Activated T-cell treated with anti-CD3 and anti-CD28 coated beads, Interleukin-2, amount 50 U/mL, for 1 hour (primary cell): ENCODE measurements at regions not wholly inside any gene's neighbourhood (a gene's known extent, or its start where the extent isn't known, plus 50 kb on each side); places are given as distances from the start of the nearest gene placed in this dataset.
"Not testable (repeated sequence)": the region's sequence is repeated elsewhere in the genome, so short reads cannot be mapped to it uniquely, and the experiment has no call there.

Experiments
- DNase-seq: peaks from one replicate; pipeline ENCODE4 v3.0.0-alpha.2; 2020

DNA sequence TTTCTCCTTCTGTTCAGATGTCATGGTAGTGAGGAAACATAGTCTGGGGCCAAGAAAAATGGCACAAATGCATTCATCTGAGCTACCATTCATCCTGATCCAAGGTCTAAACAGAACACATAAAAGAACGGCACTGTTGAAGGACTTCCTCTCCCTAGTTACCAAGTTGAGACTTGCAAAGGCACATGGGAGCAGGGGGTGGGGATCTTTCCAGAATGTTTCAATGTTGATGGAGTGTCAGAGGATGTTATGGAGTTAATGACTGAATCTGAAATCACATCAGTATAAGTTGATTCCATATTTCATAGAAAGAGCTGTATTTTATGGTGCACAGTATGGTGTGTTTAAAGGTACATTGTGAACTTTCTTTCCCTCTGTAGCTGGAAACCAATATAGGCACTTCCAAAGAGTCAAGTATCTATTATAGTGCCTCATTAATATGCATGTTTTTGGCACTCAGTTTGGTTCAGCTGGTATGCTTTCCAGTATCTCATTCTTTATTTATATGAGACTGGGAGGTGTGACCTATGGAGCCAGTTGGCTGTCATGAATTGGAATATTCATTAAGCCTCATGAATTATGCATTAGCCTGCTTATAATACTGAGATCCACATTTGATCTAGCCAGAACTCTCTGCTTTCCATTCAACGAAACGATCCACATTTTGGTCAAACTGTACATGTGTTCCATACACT, 603.0 kb downstream of the NR2F1-AS1 start:
- no peak for DNase-seq

DNA sequence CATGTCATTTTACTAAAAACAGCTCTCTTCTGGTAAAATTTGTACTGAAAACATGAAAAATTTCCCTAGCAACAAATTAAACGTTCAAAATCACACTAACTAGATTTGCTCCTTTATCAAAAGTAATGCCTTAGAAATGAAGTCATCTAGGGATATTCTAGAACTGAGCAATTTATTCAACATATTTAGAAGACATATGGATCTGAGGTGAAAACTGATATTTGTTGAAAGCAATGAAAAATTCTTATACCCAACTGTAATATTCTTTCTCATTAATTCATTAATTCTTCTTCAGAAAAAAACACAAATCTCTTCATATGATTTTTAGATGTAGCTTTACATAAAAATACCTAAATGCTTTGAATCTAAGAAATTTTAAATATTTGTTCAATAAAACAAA, 604.9 kb downstream of the NR2F1-AS1 start:
- no peak for DNase-seq

DNA sequence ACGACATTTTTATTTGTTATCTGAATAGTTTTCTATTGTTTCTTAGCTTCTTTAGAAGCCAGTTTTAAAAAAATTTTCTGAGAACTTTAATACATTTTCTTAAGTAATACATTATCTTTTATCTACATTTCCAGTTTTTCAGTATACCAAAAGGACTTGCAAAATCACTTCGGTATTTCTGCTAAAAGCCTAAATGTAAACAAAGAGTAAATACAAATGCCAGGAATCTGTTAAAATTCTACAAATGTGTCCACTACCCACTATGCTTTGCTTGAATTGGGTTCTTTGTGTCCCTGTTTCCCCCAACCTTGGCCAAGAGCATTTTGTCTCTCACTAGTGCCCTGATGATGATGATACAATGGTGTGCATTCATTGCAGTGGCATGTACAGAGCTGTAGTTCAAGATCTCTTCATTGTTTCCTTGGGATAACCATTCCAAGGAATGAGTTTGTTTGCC, 611.2 kb downstream of the NR2F1-AS1 start:
- DNase-seq: no peak

DNA sequence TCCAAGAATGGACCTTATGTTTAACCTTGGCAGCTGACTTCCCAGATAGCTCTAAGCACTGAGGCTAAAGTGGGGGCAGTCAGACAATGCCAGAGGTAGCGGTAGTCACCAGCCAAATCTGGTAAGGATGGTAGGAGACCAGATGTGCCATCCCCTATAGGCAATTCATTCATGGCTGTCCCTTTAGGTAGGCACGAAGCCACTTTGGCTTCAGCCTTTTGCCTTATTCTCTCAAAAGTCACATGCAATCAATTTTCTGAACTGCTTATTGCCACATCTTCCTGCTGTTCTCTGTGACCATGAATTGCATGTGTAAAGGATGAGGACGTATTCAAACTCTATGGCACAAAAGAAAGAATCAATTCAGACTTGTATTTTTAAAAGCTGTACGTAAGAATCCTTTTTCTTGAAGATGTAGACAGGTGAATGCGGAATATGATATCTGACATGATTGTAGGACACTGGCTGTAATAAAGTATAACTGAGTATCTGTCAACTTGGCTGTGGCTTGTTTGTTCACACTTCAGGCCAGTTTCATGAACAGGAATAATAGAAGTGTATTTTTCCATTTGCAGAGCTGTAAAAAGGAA, 611.7 kb downstream of the NR2F1-AS1 start:
- no peak for DNase-seq

DNA sequence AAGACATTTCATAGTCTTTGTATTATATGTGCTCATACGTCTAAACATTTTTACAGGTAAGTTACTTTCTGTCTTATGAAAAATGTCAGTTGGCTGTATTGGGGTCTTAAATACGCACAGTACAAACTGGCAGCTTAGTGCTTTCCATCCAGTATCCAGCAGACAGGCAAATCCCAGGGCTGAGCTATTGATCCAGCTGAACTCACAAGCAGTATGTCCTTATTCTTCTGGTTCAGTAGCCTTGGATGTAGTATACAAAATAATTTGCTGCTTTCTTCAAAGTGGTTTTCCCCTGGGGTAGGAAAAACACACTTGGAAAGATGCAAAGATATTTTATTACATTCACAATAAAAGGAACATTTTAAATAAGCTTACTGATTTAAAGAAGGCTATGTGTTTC, 617.2 kb downstream of the NR2F1-AS1 start:
- DNase-seq: no peak

DNA sequence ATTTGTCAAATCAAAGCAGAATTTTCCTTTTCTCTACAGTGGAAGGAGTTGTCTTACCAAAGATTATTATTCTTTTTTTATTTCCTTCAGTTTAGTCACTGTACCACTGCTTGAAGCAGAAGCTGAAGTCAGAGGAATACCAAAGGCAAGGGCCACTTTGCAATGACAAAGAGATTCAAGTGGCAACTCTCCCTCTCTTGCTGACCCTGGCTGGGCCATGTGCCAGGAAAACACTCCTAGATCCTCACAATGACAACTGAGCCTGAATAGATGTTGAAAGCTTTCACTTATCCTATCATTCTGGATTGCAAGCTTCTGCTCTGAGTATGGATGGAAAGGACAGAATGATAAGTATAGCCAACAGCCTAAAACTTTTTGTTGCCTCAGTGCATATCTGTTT, 618.3 kb downstream of the NR2F1-AS1 start:
- DNase-seq: no peak

DNA sequence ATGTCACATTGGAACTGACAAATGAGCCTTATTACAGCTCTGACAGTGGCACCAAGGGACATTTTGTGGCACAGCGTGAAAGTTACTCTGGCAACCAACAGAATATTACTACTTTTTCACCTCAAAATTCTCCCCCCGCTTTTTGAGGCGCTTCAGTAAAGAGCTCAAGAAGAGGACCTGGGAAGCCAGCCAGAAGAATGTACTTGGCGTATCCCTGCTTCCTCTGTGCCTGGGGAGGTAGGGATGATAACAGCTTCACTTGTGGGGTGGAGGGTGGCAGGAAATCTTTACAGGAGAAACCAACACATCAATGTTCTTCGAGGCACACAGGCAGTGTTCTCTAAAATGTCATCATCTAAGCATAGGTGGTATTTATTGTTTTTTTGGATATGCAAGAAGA, 624.1 kb downstream of the NR2F1-AS1 start:
- DNase-seq: no peak

DNA sequence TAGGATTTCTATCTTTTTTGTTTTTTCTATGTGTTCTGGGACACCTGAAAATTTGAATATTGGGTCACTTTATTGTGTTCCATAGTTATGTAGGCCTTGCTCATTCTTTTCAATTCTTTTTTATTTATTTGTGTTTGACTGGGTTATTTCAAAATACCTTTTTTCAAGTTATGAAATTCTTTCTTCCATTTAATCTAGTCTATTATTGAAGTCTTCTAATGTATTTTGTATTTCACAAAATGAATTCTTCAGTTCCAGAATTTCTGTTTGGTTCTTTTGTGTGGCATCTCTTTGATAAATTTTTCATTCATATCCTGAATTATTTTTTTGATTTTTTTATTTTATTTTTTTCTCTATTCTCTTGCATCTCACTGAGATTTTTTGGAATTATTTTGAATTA, 628.8 kb downstream of the NR2F1-AS1 start:
- no peak for DNase-seq

DNA sequence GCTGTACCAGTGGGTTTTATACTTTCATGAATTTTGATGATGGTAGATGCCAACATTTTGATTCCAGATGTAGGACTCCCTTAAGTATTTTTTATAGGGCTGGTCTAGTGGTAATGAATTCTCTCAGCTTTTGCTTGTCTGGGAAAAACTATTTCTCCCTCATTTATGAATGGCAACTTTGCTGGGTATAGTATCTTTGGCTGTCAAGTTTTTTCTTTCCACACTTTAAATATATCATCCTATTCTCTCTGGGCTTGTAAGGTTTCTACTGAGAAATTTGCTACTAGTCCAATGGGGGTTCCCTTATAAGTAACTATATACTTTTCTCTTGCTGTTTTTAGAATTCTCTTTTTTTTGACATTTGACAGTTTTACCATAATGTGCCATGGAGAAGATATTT, 629.3 kb downstream of the NR2F1-AS1 start:
- DNase-seq: no peak

DNA sequence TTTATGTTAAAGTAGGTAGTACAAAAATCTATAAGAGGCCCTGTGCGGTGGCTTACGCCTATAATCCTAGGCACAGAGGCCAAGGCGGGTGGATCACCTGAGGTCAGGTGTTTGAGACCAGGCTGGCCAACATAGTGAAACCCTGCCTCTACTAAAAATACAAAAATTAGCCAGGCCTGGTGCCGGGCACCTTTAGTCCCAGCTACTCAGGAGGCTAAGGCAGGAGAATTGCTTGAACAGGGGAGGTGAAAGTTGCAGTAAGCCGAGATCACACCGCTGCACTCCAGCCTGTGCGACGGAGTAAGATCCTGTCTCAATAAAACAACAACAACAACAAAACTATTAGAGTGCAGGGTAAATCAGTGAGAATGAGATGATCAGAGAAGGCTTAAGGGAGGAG, 634.5 kb downstream of the NR2F1-AS1 start:
- no peak for DNase-seq

DNA sequence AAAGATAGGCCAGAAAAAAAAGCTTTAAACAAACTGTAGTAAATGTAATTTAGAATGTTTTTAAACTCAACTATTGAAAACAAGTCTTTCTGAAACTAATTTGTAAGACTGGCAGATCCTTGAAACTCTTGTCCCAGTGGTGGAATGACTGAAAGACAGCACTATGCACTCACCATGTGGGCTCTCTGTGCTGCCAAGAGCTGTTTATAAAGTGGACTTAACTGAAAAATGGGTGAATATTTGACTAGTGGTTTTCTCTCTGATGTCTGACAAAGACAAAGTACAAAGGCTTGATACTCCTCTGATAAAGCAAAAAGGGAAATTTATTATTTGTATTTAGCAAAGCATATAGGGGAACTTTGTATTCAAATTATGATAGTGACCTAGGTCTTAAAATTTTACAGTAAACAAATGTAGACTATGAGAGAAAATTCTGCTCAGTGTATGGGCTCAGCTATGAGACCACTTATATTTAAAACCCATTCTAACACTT, 635.4 kb downstream of the NR2F1-AS1 start:
- DNase-seq: no peak

DNA sequence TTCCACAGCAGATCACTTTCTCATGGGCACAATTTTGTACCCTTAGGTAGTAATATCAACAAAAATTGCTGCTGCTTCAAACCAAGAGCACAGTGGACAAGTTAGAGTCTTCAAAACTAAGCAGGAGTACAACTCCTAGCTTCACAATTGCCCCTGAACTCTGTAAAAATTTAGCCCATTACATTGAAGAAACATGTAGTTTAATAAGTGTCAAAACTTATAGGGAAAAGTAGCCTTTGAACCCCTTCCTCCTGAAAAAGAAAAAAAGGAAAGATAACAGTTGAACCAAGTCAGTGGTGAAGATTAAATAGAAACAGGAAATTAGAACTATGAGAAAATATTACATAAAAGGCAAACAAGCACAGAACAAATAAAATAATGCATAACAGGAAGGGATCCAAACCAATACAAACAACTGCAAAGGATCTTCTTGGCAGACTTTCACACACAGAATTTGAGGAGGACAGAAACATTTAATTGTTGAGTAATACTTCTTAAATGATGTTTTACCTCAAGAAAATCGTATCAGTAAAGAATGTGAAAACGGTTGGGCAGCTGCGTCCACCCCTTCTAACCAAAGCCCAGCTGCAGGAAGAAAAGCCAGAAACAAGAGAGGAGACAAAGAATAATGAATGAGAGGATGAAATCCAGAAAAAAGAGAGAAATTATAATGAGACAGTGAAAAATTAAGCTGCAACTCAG, 636.0 kb downstream of the NR2F1-AS1 start:
- DNase-seq: no peak

DNA sequence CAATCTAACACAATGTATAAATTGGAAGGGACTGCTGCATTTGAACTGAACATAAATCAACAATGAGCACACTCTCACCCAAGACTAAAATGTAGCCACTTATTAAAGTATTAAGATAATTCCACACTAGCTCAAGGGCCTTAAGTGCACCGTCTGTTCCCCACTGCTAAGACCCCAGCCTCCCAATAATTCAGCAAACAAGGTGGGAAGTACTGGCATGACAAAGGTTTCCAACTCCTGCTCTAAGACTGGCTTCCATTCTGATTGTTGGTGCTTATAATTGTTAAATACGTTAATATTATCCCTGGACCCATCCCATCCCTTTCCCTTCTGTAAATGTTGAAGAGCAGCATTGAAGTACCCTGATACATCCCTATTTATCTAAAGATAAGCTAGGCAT, 636.7 kb downstream of the NR2F1-AS1 start:
- DNase-seq: no peak

DNA sequence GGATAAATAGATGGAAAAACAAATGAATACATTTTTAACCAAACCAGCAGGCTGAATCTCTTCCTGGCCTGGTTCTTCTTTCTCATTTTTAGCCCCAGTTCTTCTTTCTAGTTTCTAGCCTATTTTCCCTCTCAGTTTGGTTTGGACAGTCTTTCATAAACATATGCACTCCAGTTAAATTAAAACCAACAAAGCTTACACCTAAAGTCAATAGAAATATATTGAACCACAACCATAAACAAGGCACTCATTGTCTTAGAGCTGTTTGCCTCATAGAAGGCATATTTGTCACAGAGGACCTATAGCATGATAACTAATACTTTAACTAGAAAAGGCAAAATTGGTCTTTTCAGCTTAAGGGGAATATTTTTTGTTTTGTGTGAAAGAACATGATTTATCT, 638.3 kb downstream of the NR2F1-AS1 start:
- no peak for DNase-seq

DNA sequence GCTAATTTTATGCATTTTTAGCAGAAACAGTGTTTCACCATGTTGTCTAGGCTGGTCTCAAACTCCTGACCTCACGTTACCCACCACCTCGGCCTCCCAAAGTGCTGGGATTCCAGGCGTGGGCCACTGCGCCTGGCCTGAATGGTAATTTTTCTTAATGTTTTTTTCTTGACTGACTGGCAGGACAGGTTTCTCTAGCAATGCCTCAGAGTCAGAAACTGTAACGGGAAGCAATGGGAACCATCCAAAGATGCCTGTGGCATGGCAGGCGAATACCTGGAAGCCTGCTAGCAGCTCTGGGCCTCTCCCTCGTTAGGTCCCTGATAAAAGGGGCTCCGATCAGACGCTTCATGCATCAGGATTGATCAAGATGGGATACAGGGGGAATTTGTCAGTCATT, 639.2 kb downstream of the NR2F1-AS1 start:
- no peak for DNase-seq

DNA sequence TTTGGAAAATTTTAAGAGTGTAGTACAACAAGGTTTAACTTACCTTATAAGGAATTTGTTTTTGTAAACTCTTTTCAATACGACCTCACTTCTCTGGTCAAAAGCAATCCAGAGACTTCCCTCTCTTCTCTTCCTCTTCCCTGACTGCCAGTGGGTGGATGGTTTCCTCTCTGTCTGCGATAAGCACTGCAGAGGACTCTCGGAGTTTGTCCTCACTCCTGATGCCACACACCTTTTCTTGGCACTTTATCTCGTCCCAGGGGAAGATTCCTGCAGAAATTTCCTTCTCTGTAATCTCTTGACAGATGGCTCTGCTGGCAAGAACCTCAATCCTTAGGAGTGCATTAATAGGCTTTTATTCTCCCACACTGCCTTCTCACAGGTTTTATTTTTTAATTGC, 641.6 kb downstream of the NR2F1-AS1 start:
- no peak for DNase-seq

DNA sequence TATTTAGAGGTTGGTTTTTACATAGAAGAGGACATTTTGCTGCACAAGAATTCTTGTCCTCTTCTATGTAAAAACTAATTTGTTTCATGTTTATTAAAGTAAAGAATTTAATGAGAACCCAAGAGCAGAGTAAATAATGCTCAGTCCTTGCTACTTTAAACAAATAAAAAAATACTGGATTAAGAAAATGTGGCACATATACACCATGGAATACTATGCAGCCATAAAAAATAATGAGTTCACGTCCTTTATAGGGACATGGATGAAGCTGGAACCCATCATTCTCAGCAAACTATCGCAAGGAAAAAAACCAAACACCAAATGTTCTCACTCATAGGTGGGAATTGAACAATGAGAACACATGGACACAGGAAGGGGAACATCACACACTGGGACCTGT, 643.6 kb downstream of the NR2F1-AS1 start:
- DNase-seq: not testable (repeated sequence)

DNA sequence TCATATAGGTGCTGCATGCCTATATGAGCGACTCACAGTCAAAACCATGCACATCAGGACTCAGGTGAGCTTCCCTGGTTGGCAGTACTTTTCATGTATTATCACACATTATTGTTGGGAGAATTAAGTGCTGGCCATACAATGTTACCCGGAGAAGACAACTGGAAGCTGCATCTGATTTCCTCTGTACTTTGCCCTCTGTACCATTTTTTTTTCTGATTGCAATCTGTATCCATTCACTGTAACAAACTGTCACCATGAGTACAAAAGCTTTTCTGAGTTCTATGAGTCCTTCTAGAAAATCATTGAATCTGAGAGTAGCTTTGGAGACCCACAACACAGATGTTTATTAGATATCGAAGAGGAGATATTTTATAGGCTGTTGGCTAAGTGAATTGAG, 651.0 kb downstream of the NR2F1-AS1 start:
- DNase-seq: no peak

DNA sequence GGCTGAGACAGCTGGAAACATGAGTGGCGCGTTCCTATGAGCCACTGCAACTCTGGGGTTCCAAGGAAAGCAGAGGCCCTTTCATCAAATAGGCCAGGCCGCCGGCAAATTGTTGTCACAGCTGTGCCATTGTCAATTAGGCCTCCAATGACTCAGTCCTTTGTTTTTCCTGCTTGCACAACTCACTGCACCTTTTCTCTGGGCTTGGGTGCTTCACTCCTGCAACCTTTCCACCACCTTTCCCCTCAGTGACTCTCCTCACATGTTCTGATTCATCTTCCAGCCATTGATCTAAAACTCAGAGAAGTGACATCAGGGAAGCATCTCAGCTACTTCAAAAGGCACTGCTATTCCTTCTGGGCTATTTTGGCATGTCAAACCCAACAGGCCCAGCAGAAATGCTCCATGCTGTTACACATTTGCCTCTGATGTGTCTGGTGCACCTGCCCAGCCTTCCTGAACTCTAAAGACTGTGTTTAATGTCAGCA, 653.7 kb downstream of the NR2F1-AS1 start:
- DNase-seq: no peak

DNA sequence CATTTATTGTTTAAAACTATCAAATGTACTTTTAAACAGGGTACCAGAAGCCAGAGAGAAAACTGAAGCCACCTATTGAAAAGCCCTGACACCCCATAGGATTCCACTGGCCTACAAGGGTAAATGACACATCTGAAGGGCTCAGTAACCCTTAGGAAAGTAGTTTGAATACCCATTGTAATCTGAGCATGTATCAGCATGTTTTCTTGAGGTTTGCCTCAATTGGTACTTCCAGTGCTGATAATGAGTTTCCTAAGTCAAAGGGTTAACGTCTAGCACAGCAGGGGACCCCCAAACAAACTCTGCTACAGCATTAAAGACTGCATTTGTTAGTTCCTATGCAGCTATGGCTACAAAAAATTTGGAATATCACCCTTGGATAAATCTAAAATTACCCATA, 657.1 kb downstream of the NR2F1-AS1 start:
- DNase-seq: no peak

DNA sequence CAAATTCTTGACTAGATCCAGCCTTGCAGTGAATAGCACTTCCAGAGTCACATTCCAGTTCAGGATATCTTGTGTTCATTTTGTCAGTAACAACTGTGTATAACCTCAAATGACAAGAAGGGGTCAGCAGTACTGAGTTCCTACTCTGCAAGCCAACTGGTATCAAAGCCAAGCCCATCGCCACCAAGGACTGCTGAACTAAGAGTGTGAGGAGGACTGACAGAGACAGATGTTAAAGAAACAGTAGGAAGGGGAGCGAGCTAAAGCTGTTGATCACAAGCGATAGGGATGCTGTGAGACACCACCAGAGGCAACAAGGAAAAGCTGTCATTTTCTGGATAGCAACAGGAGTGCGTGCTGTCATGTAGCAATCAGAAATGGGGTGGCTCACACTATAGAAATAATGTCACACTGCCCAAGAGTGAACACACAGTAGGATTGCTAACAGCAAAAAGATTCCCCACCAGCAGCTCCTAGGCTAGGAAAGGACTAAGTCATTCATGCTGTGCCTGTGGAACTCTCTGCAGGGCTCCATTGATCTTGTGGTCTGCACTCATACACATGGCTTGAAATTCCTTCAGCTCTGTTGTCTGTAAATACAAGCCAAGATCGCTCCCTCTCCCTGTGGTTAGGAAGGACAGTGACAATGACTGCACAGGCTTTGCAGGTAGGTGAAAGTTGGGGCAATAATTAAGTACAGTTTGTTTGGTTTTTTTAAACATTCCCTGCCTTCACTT, 658.6 kb downstream of the NR2F1-AS1 start:
- DNase-seq: no peak

DNA sequence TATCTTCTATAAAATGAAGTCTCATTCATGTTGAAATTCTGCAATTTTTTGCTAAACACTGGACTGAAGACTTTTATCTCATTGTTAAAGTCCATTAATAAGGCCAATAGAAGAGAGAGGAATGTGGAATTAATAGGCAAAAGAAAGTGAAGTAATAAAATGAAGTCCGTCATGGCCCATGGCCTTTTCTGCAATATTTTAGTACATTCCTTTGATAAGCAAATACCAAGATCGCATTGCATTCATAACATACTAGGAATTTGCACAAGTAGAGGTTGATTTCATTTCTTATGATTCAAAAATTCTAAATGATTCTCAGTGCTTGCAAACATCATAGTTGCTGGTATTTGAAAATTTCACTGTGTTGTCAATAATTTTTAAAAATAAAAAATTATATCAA, 664.0 kb downstream of the NR2F1-AS1 start:
- DNase-seq: no peak

DNA sequence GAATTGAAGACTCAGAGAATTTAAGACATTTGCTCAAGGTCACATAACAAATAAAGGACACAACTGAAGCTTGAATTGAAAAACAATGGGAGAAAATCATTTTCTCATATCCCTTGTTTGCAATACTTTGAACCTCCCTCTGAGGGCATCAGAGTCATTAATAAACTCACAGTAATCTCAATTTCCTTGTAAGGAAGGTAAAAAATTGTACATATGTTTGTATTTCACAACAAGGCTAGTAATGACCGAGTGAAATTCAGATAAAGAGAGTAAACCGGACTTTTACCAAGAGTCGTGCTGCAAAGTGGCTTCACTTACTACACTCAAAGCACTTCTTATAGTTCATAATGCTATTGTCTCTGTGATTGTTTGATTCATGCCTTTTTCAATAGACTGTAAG, 665.0 kb downstream of the NR2F1-AS1 start:
- no peak for DNase-seq
